Activated naive CD4-positive, alpha-beta T cell (primary cell): ENCODE measurements at regions not wholly inside any gene's neighbourhood (a gene's known extent, or its start where the extent isn't known, plus 50 kb on each side); places are given as distances from the start of the nearest gene placed in this dataset.

Source experiments
- DNase-seq, 4 experiments: peaks; one replicate each; lab custom pipeline; 2025; lab: John Stamatoyannopoulos, UW

- no peak for DNase-seq
Measured at GRCh38 chr6:168722397-168722796, 281.4 kb downstream of the SMOC2 start.

DNA sequence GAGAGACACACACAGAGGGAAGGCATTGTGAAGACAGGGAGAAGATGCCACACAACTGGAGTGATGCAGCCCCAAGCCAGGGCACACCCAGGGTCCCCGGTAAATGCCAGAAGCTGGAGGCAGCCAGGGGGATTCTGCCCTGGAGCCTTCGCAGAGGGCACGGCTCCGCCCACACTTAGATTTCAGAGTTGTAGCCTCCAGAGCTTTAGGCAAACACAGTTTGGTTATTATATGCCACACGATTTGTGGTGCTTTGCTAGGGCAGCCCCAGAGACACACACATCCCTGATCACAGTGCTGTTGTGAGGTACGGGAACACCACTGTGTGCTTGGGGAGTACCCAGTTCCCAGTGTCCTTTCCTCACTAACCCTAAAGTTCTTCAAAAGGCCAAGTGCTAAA is 280.6 kb downstream of the SMOC2 start:
- DNase-seq: no peak

GRCh38 chr6:168719901-168720300 is 278.9 kb downstream of the SMOC2 start:
- no peak for DNase-seq

DNA sequence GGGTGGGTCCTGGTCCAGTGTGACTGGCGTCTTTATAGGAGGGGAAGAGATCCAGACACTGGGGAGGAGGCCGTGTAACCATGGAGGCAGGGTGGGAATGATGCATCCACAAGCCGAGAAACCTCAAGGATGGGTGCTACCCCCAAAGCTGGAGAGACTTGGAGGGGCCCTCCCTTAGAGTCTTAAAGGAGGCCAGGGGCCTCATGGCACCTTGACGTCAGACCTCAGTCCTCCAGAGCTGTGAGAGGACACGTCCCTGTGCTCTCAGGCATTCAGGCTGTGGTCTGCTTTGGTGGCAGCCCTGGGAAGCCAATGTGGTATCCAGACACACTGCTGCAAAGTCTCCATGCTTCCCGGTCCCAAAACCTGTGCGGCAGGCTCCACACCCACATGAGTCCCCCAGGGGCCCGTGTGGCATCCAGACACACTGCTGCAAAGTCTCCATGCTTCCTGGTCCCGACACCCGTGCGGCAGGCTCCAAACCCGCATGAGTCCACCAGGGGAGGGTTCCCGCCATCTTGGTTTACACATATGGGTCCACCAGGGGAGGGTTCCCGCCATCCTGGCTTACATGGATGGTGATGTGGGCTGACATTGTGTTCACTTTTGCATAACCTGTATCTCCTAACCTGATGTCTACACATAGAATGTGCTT is 278.0 kb downstream of the SMOC2 start:
- no peak for DNase-seq
